K562 (cell line): ENCODE measurements at regions not wholly inside any gene's neighbourhood (a gene's known extent, or its start where the extent isn't known, plus 50 kb on each side); places are given as distances from the start of the nearest gene placed in this dataset.

Source experiments
- CBX3 ChIP-seq, 2 experiments: IDR thresholded peaks; 1 replicate in 1 of 2; 2 replicates in 1 of 2; pipeline ENCODE4 v1.6.1; 2012; ENCODE audit warnings: inconsistent platforms in 2 of 2, low read length in 2 of 2, borderline replicate concordance in 1 of 2, control low read depth in 1 of 2
- CBX8 ChIP-seq: fragments of 200-600 bp; sonication (generic); IDR thresholded peaks from 2 replicates; pipeline ENCODE4 v1.6.1; 2012; ENCODE audit warnings: borderline replicate concordance, mixed run types, low read depth, mild to moderate bottlenecking, moderate library complexity, mixed read lengths, low read length, control low read depth, inconsistent platforms; ENCODE audit not compliant: poor library complexity, severe bottlenecking; ENCODE audit errors: extremely low read depth
- CHD7 ChIP-seq: fragments of 200-600 bp; sonication (generic); IDR thresholded peaks from one replicate; pipeline ENCODE4 v1.6.1; 2012; ENCODE audit warnings: mild to moderate bottlenecking, low read depth, low read length, inconsistent platforms
- MBD1 ChIP-seq: fragments of 250-450 bp; sonication (Bioruptor Pico); IDR thresholded peaks from 2 replicates; pipeline ENCODE4 v1.8.0; 2022; ENCODE audit warnings: inconsistent platforms
- MCM7 ChIP-seq, 2 experiments: fragments of 450-650 bp; IDR thresholded peaks; 2 replicates each; pipeline ENCODE4 v1.6.1; 2016 to 2018
- POLR2H ChIP-seq: IDR thresholded peaks from 2 replicates; pipeline ENCODE4 v1.6.1; 2016; ENCODE audit warnings: missing genetic modification characterization, low read depth, mild to moderate bottlenecking, control low read depth, missing compliant biosample characterization, moderate library complexity
- SMAD4 ChIP-seq: fragments of 250-450 bp; sonication (Bioruptor Pico); conservative IDR thresholded peaks from 2 replicates; pipeline ENCODE4 v1.8.0; 2021; ENCODE audit warnings: inconsistent platforms, mild to moderate bottlenecking, moderate library complexity
- TFE3 ChIP-seq: fragments of 450-650 bp; formaldehyde crosslinking; IDR thresholded peaks from 2 replicates; pipeline ENCODE4 v1.4.0; 2020; ENCODE audit warnings: mild to moderate bottlenecking, mixed read lengths
- ZNF212 ChIP-seq: fragments of 450-650 bp; formaldehyde crosslinking; IDR thresholded peaks from 2 replicates; pipeline ENCODE4 v1.4.0; 2020; ENCODE audit warnings: mild to moderate bottlenecking
- TF ChIP-seq, protein P1 (sequence below): IDR thresholded peaks from 2 replicates; pipeline ENCODE4 v1.6.1; 2014; ENCODE audit warnings: antibody characterized with exemption

- no peak for TF ChIP-seq CHD7
- TF ChIP-seq, protein P1, sequence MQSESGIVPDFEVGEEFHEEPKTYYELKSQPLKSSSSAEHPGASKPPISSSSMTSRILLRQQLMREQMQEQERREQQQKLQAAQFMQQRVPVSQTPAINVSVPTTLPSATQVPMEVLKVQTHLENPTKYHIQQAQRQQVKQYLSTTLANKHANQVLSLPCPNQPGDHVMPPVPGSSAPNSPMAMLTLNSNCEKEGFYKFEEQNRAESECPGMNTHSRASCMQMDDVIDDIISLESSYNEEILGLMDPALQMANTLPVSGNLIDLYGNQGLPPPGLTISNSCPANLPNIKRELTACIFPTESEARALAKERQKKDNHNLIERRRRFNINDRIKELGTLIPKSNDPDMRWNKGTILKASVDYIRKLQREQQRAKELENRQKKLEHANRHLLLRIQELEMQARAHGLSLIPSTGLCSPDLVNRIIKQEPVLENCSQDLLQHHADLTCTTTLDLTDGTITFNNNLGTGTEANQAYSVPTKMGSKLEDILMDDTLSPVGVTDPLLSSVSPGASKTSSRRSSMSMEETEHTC, result no peak
- no peak for TF ChIP-seq ZNF212
- no peak for TF ChIP-seq CBX3 (IDR thresholded peaks at IDR 0.05; ENCODE audit: borderline replicate concordance in 1 of 2, low read length in 2 of 2)
- no peak for TF ChIP-seq MCM7 (IDR thresholded peaks at IDR 0.05)
- no peak for TF ChIP-seq CBX8
- no peak for TF ChIP-seq MBD1 (CRISPR knock-in tag)
- TF ChIP-seq TFE3 (CRISPR knock-in tag), result no peak
- TF ChIP-seq POLR2H, result no peak
- no peak for TF ChIP-seq SMAD4 (CRISPR knock-in tag)
Measured at GRCh38 chr5:67652201-67652600, 455.6 kb upstream of the CD180 start (continued).
